ENCODE measurements at regions not wholly inside any gene's neighbourhood (a gene's known extent, or its start where the extent isn't known, plus 50 kb on each side); places are given as distances from the start of the nearest gene placed in this dataset.

- Histone ChIP-seq H3K27ac (no peak overlapping the region), H3K4me1 (no peaks in the 10 kb centered on the region), H3K27me3 (no peaks in the 10 kb centered on the region), H3K4me3 (no peak overlapping the region), H3K9me3 (no peaks in the 10 kb centered on the region), H3K36me3 (no peaks in the 10 kb centered on the region)
- intact Hi-C loops (cut with DNase I; ENCODE audit: low total_unique reads) = no loop called here
- TF ChIP-seq POLR2AphosphoS5 (IDR thresholded peaks at IDR 0.05) (no peak), CTCF (IDR thresholded peaks at IDR 0.05) (no peak), POLR2A (IDR thresholded peaks at IDR 0.05) (no peak)
- no peak for DNase-seq (ENCODE audit: low spot score in 2 of 2)
These were observed 131.9 kb downstream of the GRIN2B start for GRCh38 chr12:13849456-13849855.

GRCh38 chr12:13843841-13844240, 137.6 kb downstream of the GRIN2B start:
- H3K27me3 ChIP-seq = no peaks in the 10 kb centered on the region
- TF ChIP-seq CTCF (IDR thresholded peaks at IDR 0.05) (no peak), POLR2AphosphoS5 (IDR thresholded peaks at IDR 0.05) (no peak), POLR2A (IDR thresholded peaks at IDR 0.05) (no peak)
- H3K4me1 ChIP-seq = no peaks in the 10 kb centered on the region
- no peak overlapping the region for H3K4me3 ChIP-seq
- H3K9me3 ChIP-seq = no peaks in the 10 kb centered on the region
- H3K36me3 ChIP-seq = no peaks in the 10 kb centered on the region
- no peak overlapping the region for H3K27ac ChIP-seq
- intact Hi-C loops (cut with DNase I; ENCODE audit: low total_unique reads) = no loop called here
- DNase-seq (ENCODE audit: low spot score in 2 of 2) = no peak

DNA sequence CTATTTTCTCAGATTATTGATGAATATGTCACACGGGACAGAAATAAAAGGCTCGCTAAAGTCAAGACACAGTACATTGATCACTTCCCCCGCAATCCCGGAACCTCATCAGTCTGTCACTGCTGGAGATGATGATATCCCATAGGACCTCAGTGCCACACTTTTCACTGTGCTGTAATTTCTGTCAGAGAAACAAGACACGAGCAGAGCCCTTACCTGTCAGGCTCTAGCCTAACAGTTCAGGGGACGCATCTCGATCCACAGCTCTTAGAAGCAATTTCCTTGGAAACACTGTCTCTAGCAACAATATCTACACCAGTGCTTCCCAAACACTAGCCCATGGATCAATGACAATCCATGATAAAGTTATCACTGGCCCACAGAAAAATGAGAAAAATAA, 140.0 kb downstream of the GRIN2B start:
- Histone ChIP-seq H3K9me3 (no peaks in the 10 kb centered on the region), H3K4me1 (no peaks in the 10 kb centered on the region), H3K36me3 (no peaks in the 10 kb centered on the region), H3K4me3 (no peak overlapping the region), H3K27ac (no peak overlapping the region), H3K27me3 (no peaks in the 10 kb centered on the region)
- intact Hi-C loops (cut with DNase I; ENCODE audit: low total_unique reads) = no loop called here
- DNase-seq (ENCODE audit: low spot score in 2 of 2) = no peak
- TF ChIP-seq CTCF (IDR thresholded peaks at IDR 0.05) (no peak), POLR2AphosphoS5 (IDR thresholded peaks at IDR 0.05) (no peak), POLR2A (IDR thresholded peaks at IDR 0.05) (no peak)

DNA sequence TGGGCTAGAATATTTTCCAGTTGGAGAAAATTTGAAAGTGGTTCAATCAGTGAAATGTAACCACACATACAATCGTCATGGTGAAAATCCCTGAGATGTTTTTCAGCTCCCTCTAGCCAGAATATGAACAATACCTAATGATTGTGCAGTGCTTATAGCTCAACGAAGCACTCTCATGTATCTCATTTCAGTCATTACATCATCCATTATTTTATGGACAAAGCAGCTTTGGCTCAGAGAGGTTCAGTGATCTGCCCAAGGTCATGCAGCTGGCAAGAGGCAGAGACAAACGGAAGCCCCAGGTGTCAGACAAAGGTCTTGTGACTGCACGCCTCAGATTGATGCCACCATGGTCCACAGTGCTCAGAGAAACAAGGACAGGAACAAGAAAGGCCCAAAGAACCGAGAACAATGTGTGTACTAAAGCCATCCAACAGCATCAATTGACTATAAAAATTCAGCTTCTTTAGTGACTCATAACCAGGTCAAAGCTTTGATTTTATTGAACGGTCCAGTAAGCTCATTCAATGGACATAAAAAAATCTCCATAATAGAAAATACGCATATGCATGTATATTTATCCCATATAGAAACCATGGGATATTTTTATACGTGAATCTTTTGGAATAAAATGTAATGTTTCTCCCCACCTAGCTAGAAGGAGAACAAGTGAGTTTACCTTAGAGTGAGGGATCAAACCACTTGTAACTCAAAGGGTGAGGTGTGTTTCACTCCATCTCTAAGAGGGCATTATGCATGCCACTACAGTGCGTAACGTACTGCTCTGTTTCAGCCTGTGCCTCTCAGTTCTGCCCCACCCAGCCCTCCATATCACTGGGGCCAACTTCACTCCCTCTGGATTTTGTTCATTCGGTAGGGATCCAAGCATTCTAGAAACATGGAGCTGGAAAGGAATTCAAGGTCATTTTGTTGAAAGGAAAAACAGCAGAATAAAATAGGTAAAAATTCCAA, 141.8 kb downstream of the GRIN2B start:
- no peaks in the 10 kb centered on the region for H3K36me3 ChIP-seq
- H3K9me3 ChIP-seq = no peaks in the 10 kb centered on the region
- no peaks in the 10 kb centered on the region for H3K4me1 ChIP-seq
- TF ChIP-seq CTCF (IDR thresholded peaks at IDR 0.05) = no peak
- TF ChIP-seq POLR2A (IDR thresholded peaks at IDR 0.05) = no peak
- no peak for TF ChIP-seq POLR2AphosphoS5 (IDR thresholded peaks at IDR 0.05)
- H3K27me3 ChIP-seq = no peaks in the 10 kb centered on the region
- H3K4me3 ChIP-seq = no peak overlapping the region
- no peak overlapping the region for H3K27ac ChIP-seq
- no peak for DNase-seq (ENCODE audit: low spot score in 2 of 2)
- intact Hi-C loops (cut with DNase I; ENCODE audit: low total_unique reads) = no loop called here

DNA sequence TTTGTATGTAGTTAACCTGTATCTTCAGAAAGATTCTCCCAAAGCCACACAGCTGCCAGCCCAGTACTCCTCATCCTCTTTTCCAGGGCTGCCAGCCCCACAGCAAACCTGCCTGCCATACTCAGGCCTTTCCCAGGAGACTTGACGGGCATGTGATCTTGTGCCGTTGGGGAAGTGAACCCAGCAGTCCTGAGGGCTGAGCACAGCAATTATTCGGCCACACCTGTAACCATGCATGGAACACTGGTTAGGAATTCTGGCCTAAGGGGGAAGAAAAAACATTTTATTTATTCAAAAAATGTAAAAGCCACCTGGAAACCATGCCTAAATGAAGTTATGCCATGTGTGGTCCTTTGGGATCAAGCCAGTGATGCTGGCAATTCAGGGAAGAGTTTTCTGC, 145.3 kb downstream of the GRIN2B start:
- no peak for TF ChIP-seq CTCF (IDR thresholded peaks at IDR 0.05)
- no peak for TF ChIP-seq POLR2AphosphoS5 (IDR thresholded peaks at IDR 0.05)
- no peak for TF ChIP-seq POLR2A (IDR thresholded peaks at IDR 0.05)
- H3K4me3 ChIP-seq = no peak overlapping the region
- intact Hi-C loops (cut with DNase I; ENCODE audit: low total_unique reads) = no loop called here
- no peaks in the 10 kb centered on the region for H3K4me1 ChIP-seq
- DNase-seq (ENCODE audit: low spot score in 2 of 2) = no peak
- H3K27ac ChIP-seq = no peak overlapping the region
- H3K36me3 ChIP-seq = no peaks in the 10 kb centered on the region
- H3K27me3 ChIP-seq = no peaks in the 10 kb centered on the region
- no peaks in the 10 kb centered on the region for H3K9me3 ChIP-seq

Data from breast epithelium (tissue), 4 donors.